ENCODE measurements at regions not wholly inside any gene's neighbourhood (a gene's known extent, or its start where the extent isn't known, plus 50 kb on each side); places are given as distances from the start of the nearest gene placed in this dataset.

GRCh38 chr5:133830281-133830680 lies 138.1 kb downstream of the C5orf15 start:
- no peak for DNase-seq (ENCODE audit: low read depth, low spot score)

- DNase-seq (ENCODE audit: low read depth, low spot score), result no peak
Observed at GRCh38 chr5:133829786-133830185, 138.6 kb downstream of the C5orf15 start.

GRCh38 chr5:133828722-133829121 lies 139.7 kb downstream of the C5orf15 start:
- no peak for DNase-seq (ENCODE audit: low read depth, low spot score)

GRCh38 chr5:133827830-133828229 lies 140.6 kb downstream of the C5orf15 start:
- DNase-seq (ENCODE audit: low read depth, low spot score), result no peak

GRCh38 chr5:133827011-133827410 lies 141.4 kb downstream of the C5orf15 start:
- no peak for DNase-seq (ENCODE audit: low read depth, low spot score)

GRCh38 chr5:133825631-133826289 lies 142.7 kb downstream of the C5orf15 start:
- DNase-seq (ENCODE audit: low read depth, low spot score), result no peak

- no peak for DNase-seq (ENCODE audit: low read depth, low spot score)
Observed at GRCh38 chr5:133824661-133825254, 143.7 kb downstream of the C5orf15 start.

- no peak for DNase-seq (ENCODE audit: low read depth, low spot score)
Observed at GRCh38 chr5:133821889-133822288, 146.5 kb downstream of the C5orf15 start.

- no peak for DNase-seq (ENCODE audit: low read depth, low spot score)
Observed at GRCh38 chr5:133821311-133821741, 147.1 kb downstream of the C5orf15 start.

- no peak for DNase-seq (ENCODE audit: low read depth, low spot score)
Observed at GRCh38 chr5:133820507-133820906, 147.9 kb downstream of the C5orf15 start.

- no peak for DNase-seq (ENCODE audit: low read depth, low spot score)
Observed at GRCh38 chr5:133819977-133820471, 148.4 kb downstream of the C5orf15 start.

GRCh38 chr5:133818869-133819600 lies 149.4 kb downstream of the C5orf15 start:
- no peak for DNase-seq (ENCODE audit: low read depth, low spot score)

- no peak for DNase-seq (ENCODE audit: low read depth, low spot score)
Observed at GRCh38 chr5:133818031-133818431, 150.4 kb downstream of the C5orf15 start.

GRCh38 chr5:133817456-133817855 lies 151.0 kb downstream of the C5orf15 start:
- DNase-seq (ENCODE audit: low read depth, low spot score), result no peak

GRCh38 chr5:133816791-133817190 lies 151.6 kb downstream of the C5orf15 start:
- no peak for DNase-seq (ENCODE audit: low read depth, low spot score)

- no peak for DNase-seq (ENCODE audit: low read depth, low spot score)
Observed at GRCh38 chr5:133814152-133814551, 154.3 kb downstream of the C5orf15 start.

- no peak for DNase-seq (ENCODE audit: low read depth, low spot score)
Observed at GRCh38 chr5:133811168-133811567, 157.3 kb downstream of the C5orf15 start.

GRCh38 chr5:133809801-133810200 lies 158.6 kb downstream of the C5orf15 start:
- no peak for DNase-seq (ENCODE audit: low read depth, low spot score)

GRCh38 chr5:133807348-133807747 lies 161.1 kb downstream of the C5orf15 start:
- no peak for DNase-seq (ENCODE audit: low read depth, low spot score)

- no peak for DNase-seq (ENCODE audit: low read depth, low spot score)
Observed at GRCh38 chr5:133806847-133807246, 161.6 kb downstream of the C5orf15 start.

- no peak for DNase-seq (ENCODE audit: low read depth, low spot score)
Observed at GRCh38 chr5:133801955-133802751, 166.3 kb downstream of the C5orf15 start.

GRCh38 chr5:133801431-133801830 lies 167.0 kb downstream of the C5orf15 start:
- DNase-seq (ENCODE audit: low read depth, low spot score), result no peak
